ENCODE measurements at regions not wholly inside any gene's neighbourhood (a gene's known extent, or its start where the extent isn't known, plus 50 kb on each side); places are given as distances from the start of the nearest gene placed in this dataset.
"Not testable (repeated sequence)": the region's sequence is repeated elsewhere in the genome, so short reads cannot be mapped to it uniquely, and the experiment has no call there.

GRCh38 chr4:115292320-115293092 lies 179.1 kb upstream of the NDST4 start:
- no peak for DNase-seq

GRCh38 chr4:115287426-115287825 lies 174.0 kb upstream of the NDST4 start:
- DNase-seq, result no peak

GRCh38 chr4:115279330-115279729 lies 165.9 kb upstream of the NDST4 start:
- peak; percentile 0 for DNase-seq

- DNase-seq, result no peak
These were observed 165.4 kb upstream of the NDST4 start for GRCh38 chr4:115278830-115279229.

DNA sequence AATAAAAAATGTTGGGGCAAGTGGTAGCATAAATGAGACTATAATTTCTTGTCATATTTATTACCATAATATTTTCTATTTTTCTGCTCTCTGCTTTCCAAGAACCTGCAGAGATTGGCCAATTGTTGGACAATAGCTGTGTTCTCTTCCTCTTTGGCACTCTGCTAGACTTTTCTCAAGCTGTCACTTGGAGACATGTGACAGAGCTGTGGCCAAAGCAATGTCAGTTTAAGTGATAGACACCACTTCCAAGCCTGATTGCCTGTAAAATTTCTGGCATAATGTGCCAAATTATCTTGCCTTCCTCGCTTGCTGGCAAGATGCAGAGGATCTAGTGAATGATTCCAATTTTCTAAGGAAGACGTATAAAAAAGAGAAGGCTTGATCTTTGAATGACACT lies 162.2 kb upstream of the NDST4 start:
- no peak for DNase-seq

DNA sequence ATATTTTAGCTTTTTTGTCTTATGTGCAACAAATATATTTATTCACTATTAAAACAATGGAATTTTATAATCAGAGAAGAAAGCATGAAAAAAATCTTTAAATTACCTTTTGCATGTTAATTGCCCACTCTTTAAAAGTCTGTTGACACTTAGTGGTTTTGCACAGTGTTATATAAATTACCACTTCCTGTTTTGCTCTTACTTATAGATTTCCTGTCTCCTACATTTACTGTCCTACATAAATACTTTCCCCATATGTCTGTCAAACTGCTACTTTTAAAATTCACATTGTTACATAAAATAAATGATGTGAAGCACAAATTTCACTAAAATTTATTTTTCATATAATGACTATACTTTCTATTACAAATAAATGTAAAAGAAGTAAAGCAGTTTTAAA lies 161.1 kb upstream of the NDST4 start:
- no peak for DNase-seq

- DNase-seq, result no peak
These were observed 159.2 kb upstream of the NDST4 start for GRCh38 chr4:115272594-115272993.

GRCh38 chr4:115272185-115272584 lies 158.8 kb upstream of the NDST4 start:
- no peak for DNase-seq

DNA sequence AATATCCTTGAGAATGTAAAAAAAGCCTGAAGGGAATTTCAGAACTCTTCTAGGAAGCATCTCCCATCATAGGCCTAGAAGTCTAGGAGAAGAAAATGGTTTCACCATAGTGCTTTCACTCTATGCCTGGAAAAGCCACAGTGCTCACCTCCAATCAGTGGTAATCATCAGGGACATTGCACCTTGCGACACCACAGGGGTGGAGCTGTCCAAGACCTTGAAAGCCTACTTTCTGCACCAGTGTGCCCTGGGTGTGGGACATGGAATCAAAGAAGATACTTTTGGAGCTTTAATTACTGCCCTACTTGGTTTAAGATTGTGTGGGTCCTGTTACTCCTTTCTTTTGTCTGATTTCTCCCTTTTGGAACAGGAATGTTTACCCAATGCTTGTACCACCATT lies 146.8 kb upstream of the NDST4 start:
- no peak for DNase-seq

GRCh38 chr4:115259642-115260041 lies 146.2 kb upstream of the NDST4 start:
- DNase-seq, result no peak

- DNase-seq, result no peak
These were observed 136.4 kb upstream of the NDST4 start for GRCh38 chr4:115249808-115250207.

- DNase-seq, result no peak
These were observed 121.1 kb upstream of the NDST4 start for GRCh38 chr4:115234405-115235093.

DNA sequence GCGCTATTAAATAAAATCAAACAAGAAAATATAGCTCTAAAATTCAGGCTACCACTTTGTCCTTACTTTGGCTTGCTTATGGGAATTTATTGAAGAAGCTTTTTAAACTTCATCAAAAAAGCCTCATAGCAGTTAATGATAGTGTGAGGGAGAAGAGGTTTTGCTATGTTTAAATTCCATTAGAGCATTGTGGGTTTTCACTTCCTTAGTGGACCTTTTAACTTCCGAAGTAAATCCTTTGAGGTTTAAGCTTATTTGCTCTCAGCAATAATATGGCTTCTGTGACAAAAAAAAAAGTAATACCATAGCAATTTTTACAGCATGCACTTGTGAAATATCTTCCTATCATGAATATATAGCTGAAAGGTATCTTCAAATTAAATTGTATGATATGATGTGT lies 120.2 kb upstream of the NDST4 start:
- no peak for DNase-seq

GRCh38 chr4:115229873-115230272 lies 116.5 kb upstream of the NDST4 start:
- no peak for DNase-seq

DNA sequence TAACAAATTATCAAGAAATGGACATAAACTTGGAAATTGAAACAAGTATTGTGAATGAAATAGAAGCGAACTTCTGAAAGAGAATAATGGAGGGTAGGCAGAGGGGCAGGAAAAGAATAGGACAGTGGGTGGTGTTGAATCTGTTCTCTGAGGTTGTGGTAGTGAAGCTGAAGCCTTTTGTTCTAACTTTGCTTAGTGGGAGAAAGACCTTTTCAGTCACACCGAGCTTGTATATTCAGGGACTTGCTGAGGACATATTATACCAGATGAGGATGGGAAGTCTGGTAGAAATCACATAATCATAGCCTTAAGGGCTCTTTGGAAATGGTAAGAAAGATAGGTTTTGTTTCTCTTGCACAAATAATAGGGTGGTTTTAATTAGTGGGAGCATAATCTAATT lies 115.4 kb upstream of the NDST4 start:
- DNase-seq, result no peak

GRCh38 chr4:115222061-115222460 lies 108.6 kb upstream of the NDST4 start:
- no peak for DNase-seq

DNA sequence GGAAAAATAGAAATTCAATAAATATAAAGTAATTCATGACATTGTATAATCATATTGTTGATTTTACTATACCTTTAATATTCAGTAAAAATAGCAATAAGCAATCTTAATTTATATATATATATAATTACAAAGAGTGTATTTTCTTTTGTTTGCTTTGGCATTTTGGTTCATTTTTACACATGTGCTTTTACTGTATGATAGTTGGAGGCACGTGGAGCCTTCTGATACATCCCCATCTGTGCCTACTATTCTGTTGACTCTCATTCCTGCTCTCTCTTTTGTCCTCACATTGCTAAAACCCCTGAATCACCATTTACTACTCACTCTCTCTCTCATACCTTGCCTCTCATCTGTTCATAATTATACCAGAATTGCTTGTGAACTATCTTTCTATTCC lies 106.4 kb upstream of the NDST4 start:
- no peak for DNase-seq

DNA sequence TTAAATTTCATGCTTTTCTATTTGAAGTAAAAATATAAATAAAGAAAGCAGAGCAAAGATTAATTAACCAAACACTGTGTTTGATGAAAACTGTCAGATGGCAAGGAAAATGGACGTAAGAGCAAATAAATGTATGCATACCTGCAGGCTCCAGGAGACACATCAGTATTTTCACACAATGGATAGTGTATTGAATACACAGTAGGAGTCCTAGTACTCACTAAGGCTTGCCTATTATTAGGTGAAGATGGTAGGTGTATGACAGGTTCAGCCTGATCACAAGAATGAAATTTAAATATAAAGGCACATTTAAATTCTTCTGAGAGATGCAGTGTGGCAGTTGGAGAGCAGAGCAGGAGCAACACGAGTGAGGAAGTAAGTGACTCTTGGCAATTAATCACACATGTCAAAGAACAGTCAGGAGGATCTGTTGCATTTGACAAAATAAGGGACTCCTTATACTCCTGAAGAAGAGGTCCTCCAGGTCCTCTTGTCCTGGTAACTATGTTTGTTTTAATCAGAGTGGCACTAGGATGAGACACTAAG lies 106.0 kb upstream of the NDST4 start:
- DNase-seq, result no peak

DNA sequence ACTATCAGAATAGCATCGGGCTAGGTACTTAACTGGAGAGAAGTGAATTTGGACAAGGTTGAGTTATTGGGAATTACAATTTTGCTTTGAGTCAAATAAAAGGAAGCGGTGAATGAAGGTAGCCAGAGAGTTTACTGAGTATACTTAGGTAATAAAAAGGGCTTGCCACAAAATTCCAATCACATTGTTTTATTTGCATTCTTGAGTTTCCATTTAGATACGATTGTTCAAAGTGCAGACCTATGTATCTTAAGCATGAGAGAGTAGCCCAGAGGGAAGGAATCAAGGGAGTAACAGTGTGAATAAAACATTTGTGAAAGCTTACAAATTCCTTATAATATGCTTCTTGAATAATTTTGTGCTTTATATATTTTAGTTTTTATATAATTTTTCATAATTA lies 102.5 kb upstream of the NDST4 start:
- DNase-seq, result no peak

DNA sequence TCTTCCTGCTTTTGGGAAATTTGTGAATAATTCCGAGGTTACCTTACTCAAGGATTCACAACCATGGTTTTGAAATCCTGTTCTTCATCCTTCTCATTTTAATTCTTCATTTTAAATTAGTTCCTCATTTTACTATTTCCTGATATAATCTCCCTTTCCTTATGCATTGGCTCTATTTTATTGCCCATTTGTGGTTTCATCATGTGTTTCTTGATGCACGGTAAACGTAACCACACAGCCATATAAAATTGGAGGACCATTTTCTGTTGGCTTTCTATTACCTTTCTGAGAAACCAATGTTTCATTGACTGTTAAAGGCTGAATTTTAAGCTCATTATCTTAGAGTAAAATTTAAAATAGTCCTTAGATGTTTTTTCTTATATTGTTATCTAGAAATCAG lies 100.3 kb upstream of the NDST4 start:
- no peak for DNase-seq

DNA sequence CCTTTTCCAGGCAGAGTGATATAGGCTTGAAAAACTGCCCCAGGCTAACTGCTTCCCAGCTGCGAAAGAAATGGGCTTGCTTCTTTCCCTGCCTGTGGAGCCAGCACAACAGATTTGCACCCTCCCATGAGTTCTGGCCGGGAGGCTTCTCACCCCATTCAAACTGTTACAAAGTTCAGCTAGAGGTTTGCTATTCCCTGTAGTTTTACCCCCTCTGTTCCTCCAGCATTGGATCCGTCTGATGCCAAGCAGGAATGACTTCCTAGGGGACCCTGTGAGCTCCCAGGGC lies 87.6 kb upstream of the NDST4 start:
- DNase-seq, result no peak

- not testable (repeated sequence) for DNase-seq
These were observed 87.0 kb upstream of the NDST4 start for GRCh38 chr4:115200201-115201041.

- not testable (repeated sequence) for DNase-seq
These were observed 81.2 kb upstream of the NDST4 start for GRCh38 chr4:115194612-115195011.

GRCh38 chr4:115190529-115190928 lies 77.1 kb upstream of the NDST4 start:
- DNase-seq, result no peak
